ENCODE measurements at regions not wholly inside any gene's neighbourhood (a gene's known extent, or its start where the extent isn't known, plus 50 kb on each side); places are given as distances from the start of the nearest gene placed in this dataset.

DNA sequence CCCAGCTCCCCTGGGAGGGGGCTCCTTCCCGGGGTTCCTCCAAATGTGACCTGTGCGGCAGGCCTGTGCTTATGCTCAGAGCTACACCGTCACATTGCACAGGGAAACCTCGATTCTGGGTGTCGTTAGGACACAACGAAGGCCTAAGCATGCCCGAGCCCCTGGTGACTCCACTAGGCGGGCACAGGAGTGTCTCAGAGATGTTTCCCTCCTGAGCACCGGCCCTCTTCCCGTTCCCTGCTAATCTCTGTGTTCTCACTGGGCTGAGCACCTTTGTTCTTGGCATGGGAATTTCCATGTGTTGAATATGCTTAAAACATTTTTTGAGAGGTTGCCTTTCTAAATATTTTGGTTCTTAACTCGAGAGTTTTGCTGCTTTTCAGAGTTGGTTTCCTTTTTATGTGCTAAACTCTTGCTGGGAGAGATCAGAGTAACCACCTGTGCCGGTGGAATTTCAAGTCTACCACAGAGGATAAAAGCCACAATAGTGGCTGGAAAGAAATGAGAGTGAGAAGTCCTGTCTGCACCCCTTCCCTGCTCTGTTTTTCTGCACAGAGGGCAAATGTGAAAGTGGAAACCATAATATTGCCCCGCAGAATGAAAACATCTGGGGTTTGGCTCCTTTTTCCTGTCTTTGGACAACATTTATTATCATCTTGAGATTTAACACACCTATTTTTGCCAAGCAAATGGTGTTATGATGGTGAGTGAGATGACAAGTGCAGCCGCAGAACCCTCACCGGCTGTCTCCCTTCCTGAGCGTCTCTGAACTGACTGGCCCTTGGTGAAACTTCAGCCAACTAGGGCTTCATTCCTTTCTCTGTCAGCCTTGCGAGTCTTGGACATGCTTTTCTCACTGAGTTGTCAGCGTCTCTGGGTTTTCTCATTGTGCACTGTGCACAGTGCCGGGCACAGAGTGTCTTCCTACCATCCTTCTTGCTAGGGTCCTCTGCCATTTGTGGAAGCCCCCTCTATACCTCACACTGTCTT is 154.1 kb downstream of the VAPA start:
- H2AFZ ChIP-seq (ENCODE audit: low read length): no peak overlapping the region
- no peak overlapping the region for H3K27ac ChIP-seq (ENCODE audit: low read depth, low read length)
- no peaks in the 10 kb centered on the region for H4K20me1 ChIP-seq (ENCODE audit: insufficient read depth, low read length)
- peaks cover 7% of the 10 kb centered on the region for H3K4me1 ChIP-seq (ENCODE audit: insufficient read depth, low read length)
- H3K36me3 ChIP-seq (ENCODE audit: insufficient read depth, low read length): no peaks in the 10 kb centered on the region
- H3K4me3 ChIP-seq (ENCODE audit: insufficient read depth, low read length): no peak overlapping the region
- no peak for DNase-seq (ENCODE audit: insufficient read length, low spot score, missing footprints)
- H3K4me2 ChIP-seq (ENCODE audit: insufficient read depth, low read length): no peak overlapping the region
- TF ChIP-seq, protein P1, sequence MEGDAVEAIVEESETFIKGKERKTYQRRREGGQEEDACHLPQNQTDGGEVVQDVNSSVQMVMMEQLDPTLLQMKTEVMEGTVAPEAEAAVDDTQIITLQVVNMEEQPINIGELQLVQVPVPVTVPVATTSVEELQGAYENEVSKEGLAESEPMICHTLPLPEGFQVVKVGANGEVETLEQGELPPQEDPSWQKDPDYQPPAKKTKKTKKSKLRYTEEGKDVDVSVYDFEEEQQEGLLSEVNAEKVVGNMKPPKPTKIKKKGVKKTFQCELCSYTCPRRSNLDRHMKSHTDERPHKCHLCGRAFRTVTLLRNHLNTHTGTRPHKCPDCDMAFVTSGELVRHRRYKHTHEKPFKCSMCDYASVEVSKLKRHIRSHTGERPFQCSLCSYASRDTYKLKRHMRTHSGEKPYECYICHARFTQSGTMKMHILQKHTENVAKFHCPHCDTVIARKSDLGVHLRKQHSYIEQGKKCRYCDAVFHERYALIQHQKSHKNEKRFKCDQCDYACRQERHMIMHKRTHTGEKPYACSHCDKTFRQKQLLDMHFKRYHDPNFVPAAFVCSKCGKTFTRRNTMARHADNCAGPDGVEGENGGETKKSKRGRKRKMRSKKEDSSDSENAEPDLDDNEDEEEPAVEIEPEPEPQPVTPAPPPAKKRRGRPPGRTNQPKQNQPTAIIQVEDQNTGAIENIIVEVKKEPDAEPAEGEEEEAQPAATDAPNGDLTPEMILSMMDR (IDR thresholded peaks at IDR 0.05; ENCODE audit: extremely low read depth, low read depth, low read length): no peak
- H3K27me3 ChIP-seq (ENCODE audit: insufficient read depth, low read length): no peaks in the 10 kb centered on the region
- H3K9me3 ChIP-seq (ENCODE audit: low read depth, low read length): no peaks in the 10 kb centered on the region
- no peaks in the 10 kb centered on the region for H3K79me2 ChIP-seq (ENCODE audit: insufficient read depth, low read length)

DNA sequence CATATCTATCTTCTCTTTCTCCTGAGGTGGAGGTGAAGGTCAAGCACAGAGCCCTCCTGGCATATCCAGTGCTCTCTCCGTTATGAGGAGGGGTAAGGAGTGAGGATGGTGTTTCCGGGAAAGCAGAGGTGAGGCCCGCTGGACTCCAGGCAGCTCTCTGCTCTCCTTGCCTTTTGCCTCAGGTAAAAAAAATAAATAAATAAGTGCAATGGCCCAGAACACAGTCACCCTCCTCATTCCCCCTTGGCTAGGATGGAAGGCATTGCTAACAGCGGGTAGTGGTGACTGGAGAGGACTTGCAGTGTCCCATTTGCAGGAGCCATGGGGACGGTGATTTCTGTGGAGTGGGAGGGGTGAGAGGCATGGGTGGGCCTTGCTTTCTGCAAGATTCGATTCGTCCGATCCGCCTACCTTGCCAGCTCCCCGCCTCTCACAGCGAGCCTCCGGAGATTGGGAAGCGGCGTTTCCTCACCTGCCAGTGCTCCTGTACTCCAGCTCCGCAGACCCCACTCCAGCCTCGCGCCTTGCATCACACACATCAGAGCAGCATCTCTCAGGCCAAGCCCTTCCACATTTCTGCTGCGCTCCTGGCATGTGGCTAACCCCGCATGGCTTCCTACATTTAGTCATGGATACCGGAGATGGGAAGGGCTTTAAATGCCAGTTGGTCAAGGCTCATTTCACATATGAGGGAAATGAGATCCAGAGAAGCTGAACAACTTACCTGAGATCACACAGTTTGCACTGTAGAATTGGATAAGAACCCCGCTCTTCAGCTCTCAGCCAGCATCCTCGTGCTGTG is 155.2 kb downstream of the VAPA start:
- Histone ChIP-seq H3K27me3 (ENCODE audit: insufficient read depth, low read length) (no peaks in the 10 kb centered on the region), H3K4me1 (ENCODE audit: insufficient read depth, low read length) (peaks cover 8% of the 10 kb centered on the region), H3K4me2 (ENCODE audit: insufficient read depth, low read length) (no peak overlapping the region), H3K36me3 (ENCODE audit: insufficient read depth, low read length) (no peaks in the 10 kb centered on the region), H4K20me1 (ENCODE audit: insufficient read depth, low read length) (no peaks in the 10 kb centered on the region), H3K27ac (ENCODE audit: low read depth, low read length) (no peak overlapping the region), H3K4me3 (ENCODE audit: insufficient read depth, low read length) (no peak overlapping the region), H3K9me3 (ENCODE audit: low read depth, low read length) (no peaks in the 10 kb centered on the region), H3K79me2 (ENCODE audit: insufficient read depth, low read length) (no peaks in the 10 kb centered on the region), H2AFZ (ENCODE audit: low read length) (no peak overlapping the region)
- no peak for DNase-seq (ENCODE audit: insufficient read length, low spot score, missing footprints)
- TF ChIP-seq, protein P1 (IDR thresholded peaks at IDR 0.05; ENCODE audit: extremely low read depth, low read depth, low read length): no peak

DNA sequence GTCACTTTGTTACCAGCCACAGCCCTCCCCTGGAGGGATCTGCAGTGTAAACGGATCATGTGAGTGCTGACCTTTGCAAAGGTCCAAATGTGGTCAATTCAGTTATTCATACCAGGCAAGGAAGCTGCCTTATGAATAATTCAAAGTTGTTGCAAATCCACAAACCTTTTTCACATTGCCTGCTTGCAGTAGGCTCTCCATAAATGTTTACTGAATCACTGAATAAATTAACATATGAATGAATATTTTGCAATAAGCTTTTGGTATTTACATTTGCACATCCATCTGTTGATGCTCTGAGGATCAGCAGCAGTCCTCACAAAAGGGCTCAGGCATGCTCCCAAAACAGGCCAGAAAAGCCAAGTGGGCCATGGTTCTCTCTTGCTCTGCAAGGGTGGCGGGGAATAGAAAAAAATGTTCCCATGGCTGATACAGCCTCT is 156.8 kb downstream of the VAPA start:
- Histone ChIP-seq H3K9me3 (ENCODE audit: low read depth, low read length) (no peaks in the 10 kb centered on the region), H3K79me2 (ENCODE audit: insufficient read depth, low read length) (no peaks in the 10 kb centered on the region), H3K4me1 (ENCODE audit: insufficient read depth, low read length) (peaks cover 8% of the 10 kb centered on the region), H2AFZ (ENCODE audit: low read length) (no peak overlapping the region), H3K36me3 (ENCODE audit: insufficient read depth, low read length) (no peaks in the 10 kb centered on the region), H3K27ac (ENCODE audit: low read depth, low read length) (no peak overlapping the region), H3K4me3 (ENCODE audit: insufficient read depth, low read length) (no peak overlapping the region), H3K4me2 (ENCODE audit: insufficient read depth, low read length) (no peak overlapping the region), H4K20me1 (ENCODE audit: insufficient read depth, low read length) (no peaks in the 10 kb centered on the region), H3K27me3 (ENCODE audit: insufficient read depth, low read length) (no peaks in the 10 kb centered on the region)
- TF ChIP-seq, protein P1 (IDR thresholded peaks at IDR 0.05; ENCODE audit: extremely low read depth, low read depth, low read length): no peak
- DNase-seq (ENCODE audit: insufficient read length, low spot score, missing footprints): no peak

Measured in osteoblast (primary cell).